ENCODE measurements at regions not wholly inside any gene's neighbourhood (a gene's known extent, or its start where the extent isn't known, plus 50 kb on each side); places are given as distances from the start of the nearest gene placed in this dataset.

GRCh38 chr2:120404274-120404673, 58.3 kb downstream of the INHBB start:
- no peak overlapping the region for H3K4me3 Mint-ChIP-seq (ENCODE audit: unreplicated experiment)
- H3K9me3 Mint-ChIP-seq (ENCODE audit: unreplicated experiment): no peaks in the 10 kb centered on the region
- no peak overlapping the region for H3K27ac Mint-ChIP-seq (ENCODE audit: unreplicated experiment)
- H3K4me1 Mint-ChIP-seq (ENCODE audit: unreplicated experiment): no peaks in the 10 kb centered on the region
- H3K36me3 Mint-ChIP-seq (ENCODE audit: low read depth, unreplicated experiment): no peaks in the 10 kb centered on the region
- DNase-seq (ENCODE audit: low spot score): no peak
- no peak for TF ChIP-seq CTCF (IDR thresholded peaks at IDR 0.05; ENCODE audit: unreplicated experiment)
- H3K27me3 Mint-ChIP-seq (ENCODE audit: unreplicated experiment): peaks cover 12% of the 10 kb centered on the region

- Mint-ChIP-seq H3K27me3 (ENCODE audit: unreplicated experiment) (peaks cover 9% of the 10 kb centered on the region), H3K9me3 (ENCODE audit: unreplicated experiment) (no peaks in the 10 kb centered on the region), H3K36me3 (ENCODE audit: low read depth, unreplicated experiment) (no peaks in the 10 kb centered on the region), H3K27ac (ENCODE audit: unreplicated experiment) (no peak overlapping the region), H3K4me3 (ENCODE audit: unreplicated experiment) (no peak overlapping the region), H3K4me1 (ENCODE audit: unreplicated experiment) (no peaks in the 10 kb centered on the region)
- DNase-seq (ENCODE audit: low spot score): no peak
- no peak for TF ChIP-seq CTCF (IDR thresholded peaks at IDR 0.05; ENCODE audit: unreplicated experiment)
Measured at GRCh38 chr2:120404941-120405758, 59.2 kb downstream of the INHBB start.

- no peaks in the 10 kb centered on the region for H3K4me1 Mint-ChIP-seq (ENCODE audit: unreplicated experiment)
- no peak for DNase-seq (ENCODE audit: low spot score)
- no peak overlapping the region for H3K27ac Mint-ChIP-seq (ENCODE audit: unreplicated experiment)
- H3K27me3 Mint-ChIP-seq (ENCODE audit: unreplicated experiment): peaks cover 9% of the 10 kb centered on the region
- H3K9me3 Mint-ChIP-seq (ENCODE audit: unreplicated experiment): no peaks in the 10 kb centered on the region
- H3K4me3 Mint-ChIP-seq (ENCODE audit: unreplicated experiment): no peak overlapping the region
- no peaks in the 10 kb centered on the region for H3K36me3 Mint-ChIP-seq (ENCODE audit: low read depth, unreplicated experiment)
- TF ChIP-seq CTCF (IDR thresholded peaks at IDR 0.05; ENCODE audit: unreplicated experiment): no peak
Measured at GRCh38 chr2:120405759-120406099, 59.8 kb downstream of the INHBB start.

GRCh38 chr2:120406566-120406965, 60.6 kb downstream of the INHBB start:
- H3K27ac Mint-ChIP-seq (ENCODE audit: unreplicated experiment): no peak overlapping the region
- no peaks in the 10 kb centered on the region for H3K4me1 Mint-ChIP-seq (ENCODE audit: unreplicated experiment)
- H3K36me3 Mint-ChIP-seq (ENCODE audit: low read depth, unreplicated experiment): no peaks in the 10 kb centered on the region
- H3K4me3 Mint-ChIP-seq (ENCODE audit: unreplicated experiment): no peak overlapping the region
- DNase-seq (ENCODE audit: low spot score): no peak
- no peak for TF ChIP-seq CTCF (IDR thresholded peaks at IDR 0.05; ENCODE audit: unreplicated experiment)
- peaks cover 7% of the 10 kb centered on the region for H3K27me3 Mint-ChIP-seq (ENCODE audit: unreplicated experiment)
- no peaks in the 10 kb centered on the region for H3K9me3 Mint-ChIP-seq (ENCODE audit: unreplicated experiment)

GRCh38 chr2:120410487-120410886, 64.6 kb downstream of the INHBB start:
- no peaks in the 10 kb centered on the region for H3K36me3 Mint-ChIP-seq (ENCODE audit: low read depth, unreplicated experiment)
- H3K9me3 Mint-ChIP-seq (ENCODE audit: unreplicated experiment): no peaks in the 10 kb centered on the region
- H3K27ac Mint-ChIP-seq (ENCODE audit: unreplicated experiment): no peak overlapping the region
- H3K4me1 Mint-ChIP-seq (ENCODE audit: unreplicated experiment): no peaks in the 10 kb centered on the region
- TF ChIP-seq CTCF (IDR thresholded peaks at IDR 0.05; ENCODE audit: unreplicated experiment): no peak
- H3K4me3 Mint-ChIP-seq (ENCODE audit: unreplicated experiment): no peak overlapping the region
- no peak for DNase-seq (ENCODE audit: low spot score)
- no peaks in the 10 kb centered on the region for H3K27me3 Mint-ChIP-seq (ENCODE audit: unreplicated experiment)

Measured in endothelial cell (in vitro differentiated cells).